SW 1271 (cell line): ENCODE measurements at regions not wholly inside any gene's neighbourhood (a gene's known extent, or its start where the extent isn't known, plus 50 kb on each side); places are given as distances from the start of the nearest gene placed in this dataset.
A peak's percentile ranks its signal among the peaks of the same experiment; 100 is the strongest.

Experiments used
- DNase-seq, 2 experiments: peaks; one replicate each; lab custom pipeline; 2025; lab: John Stamatoyannopoulos, UW

DNA sequence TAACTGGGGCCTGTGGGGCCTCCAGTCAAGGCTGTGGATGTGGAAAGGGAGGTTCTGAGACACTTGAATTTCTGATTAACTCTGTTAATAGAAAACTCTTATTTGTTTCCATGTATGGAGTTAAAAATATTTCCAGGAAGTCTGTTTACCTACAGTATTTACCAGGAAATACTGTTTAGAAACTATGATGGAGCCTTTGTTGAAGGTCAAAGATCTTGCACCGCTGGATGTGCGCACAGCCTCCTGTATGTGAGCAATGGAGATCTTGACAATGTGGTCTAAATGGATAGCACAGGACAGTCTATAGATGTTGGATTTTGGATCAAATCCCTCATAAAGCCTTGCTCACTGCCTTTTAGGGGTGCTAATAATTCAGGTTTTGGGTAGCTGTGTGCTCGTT is 268.4 kb downstream of the DLEU7 start:
- no peak for DNase-seq

GRCh38 chr13:50576156-50576555 is 267.3 kb downstream of the DLEU7 start:
- no peak for DNase-seq

DNA sequence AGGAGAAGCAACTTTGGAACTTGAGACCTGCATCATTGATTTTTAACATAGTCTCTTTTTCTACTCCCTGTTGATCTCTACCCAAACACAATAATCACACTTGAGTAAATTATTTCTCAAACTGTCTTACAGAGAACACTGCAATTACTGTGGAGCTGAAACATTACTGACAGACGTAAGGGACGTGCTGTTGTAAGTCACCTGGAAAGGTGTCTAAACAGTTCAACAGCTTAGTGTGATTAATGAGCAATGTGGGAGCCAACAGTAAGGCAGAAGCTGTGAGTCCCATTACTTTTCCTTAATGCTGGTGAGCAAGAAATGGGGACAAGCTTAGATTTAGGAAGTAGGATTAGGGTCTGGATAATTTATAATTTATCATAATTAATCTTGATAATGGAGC is 265.7 kb downstream of the DLEU7 start:
- no peak for DNase-seq

GRCh38 chr13:50580684-50581305 is 262.7 kb downstream of the DLEU7 start:
- DNase-seq: no peak

DNA sequence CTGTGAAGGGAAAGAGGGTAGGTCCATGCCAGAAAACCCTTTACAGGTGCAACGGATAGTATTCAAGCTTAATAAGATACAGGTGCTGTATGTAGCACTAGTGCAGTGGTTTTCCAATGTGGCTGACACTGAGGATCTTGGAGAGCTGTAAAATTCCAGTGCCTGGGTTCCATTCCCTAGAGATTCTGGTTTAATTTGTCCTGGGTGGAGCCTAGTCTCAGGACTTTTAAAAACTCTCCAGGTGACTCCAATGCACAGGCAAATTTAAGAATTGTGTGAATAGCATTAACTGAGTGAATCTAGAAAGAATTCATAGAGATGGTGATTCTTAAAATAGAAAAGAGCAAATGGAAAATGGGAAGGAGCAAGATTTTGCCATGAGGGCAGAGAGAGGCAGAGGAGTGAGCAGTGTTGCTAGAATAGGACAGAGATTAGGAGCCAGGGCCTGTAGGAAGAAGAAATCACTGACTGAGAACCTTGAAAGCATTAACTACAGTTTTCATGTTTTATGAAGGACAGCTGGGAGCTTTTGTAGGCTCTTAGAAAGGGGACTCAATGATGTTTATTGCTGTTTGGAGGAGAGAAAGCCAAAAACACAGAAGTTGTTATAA is 261.8 kb downstream of the DLEU7 start:
- no peak for DNase-seq

DNA sequence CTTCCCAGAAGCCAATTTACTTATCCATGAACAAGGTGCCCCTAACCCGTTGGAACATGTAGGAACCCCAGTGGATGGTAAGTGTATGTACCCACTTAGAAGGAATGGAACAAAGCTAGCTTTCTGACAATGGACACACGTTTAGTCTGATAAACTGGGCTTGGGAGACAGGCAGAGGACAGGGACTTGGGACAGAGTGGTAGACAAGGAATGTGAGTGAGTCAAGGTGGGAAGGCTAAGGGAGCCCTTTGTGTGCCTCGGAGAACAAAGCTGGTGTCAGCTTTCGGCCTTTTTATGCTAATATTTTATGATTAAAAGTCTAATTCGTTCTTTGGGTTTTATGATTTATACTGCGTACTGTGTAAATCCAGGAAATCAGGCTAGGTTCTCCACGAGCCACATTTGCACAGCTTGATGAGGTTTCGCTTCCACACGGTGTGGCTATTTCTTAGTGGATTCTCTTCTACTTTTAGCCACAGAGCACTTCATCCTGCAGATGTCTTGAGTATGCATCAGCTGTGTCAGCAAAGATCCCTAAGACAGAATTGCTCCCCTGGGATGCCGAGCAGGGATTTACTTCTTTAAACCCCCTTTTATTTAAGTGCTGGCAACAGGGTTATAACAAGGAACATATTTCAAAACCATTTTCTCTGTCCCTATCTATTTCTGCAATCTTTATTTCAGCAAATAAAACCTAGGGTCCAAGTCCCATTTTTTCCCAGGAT is 258.5 kb downstream of the DLEU7 start:
- DNase-seq: no peak

DNA sequence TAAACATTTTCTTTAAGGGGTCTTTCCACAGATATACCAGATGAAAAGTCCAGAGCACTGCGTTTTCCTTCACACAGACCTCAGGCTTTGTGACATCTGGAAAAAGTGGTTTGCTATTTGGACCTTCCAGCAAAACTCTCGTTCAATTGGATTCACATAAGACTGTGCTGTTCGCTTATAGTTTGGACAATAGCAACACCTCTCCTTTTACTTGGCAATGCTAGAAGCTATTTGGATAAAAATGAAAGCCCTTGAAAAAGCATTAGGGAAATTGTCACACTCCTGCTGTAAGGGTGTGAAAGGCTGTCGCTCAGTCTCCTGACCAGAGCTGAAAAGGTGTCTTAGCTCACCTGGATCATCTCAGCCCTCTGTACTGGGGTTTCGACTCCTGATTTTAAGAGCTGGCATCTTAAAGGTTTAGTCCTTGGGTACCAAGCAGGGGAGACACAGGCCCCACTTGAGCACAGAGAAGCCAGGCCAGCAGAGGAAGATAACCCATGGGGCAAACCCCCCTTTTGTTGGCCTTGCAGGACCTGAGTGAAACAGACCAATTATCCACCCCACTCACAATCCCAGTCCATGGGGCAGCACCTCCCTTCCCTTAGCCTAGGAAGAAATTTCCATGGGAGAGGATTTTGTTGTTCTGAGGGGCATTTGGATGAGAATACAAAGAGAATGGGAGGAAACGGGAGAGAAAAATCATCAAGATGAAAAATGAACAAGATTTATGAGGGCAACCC is 257.6 kb downstream of the DLEU7 start:
- DNase-seq: no peak

DNA sequence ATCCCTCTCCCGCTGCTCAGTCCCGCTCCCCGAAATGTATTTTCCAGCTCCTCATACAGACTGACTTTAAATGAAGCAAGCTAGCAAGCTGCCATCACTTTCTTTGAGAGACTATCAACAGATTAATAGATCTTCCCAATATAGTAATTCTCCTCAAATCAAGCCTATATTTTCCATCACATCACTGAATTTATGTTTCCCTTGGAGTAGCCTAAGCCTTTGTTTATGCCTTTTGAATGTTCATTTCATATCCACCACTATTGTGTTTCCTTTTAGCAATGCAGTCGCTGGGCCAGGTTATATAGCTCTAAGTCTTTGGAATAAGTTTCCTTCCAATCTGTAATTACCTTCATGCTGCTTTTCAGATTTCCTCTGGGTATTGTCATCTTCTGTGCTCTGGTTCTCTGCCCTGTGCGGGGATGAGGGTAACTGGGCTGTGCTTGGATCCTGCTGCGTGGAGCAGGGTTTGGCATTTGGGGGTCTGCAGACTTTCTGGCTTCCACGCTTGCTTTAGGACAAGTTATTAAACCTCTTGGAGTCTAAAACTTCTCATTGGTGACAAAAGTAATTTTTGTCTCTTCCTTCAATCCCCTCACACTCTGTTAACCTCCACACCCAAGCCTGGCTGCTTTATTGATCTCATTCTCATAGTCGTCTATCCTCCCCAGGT is 256.9 kb downstream of the DLEU7 start:
- no peak for DNase-seq

- DNase-seq: no peak
These were observed 256.4 kb downstream of the DLEU7 start for GRCh38 chr13:50587115-50587514.

DNA sequence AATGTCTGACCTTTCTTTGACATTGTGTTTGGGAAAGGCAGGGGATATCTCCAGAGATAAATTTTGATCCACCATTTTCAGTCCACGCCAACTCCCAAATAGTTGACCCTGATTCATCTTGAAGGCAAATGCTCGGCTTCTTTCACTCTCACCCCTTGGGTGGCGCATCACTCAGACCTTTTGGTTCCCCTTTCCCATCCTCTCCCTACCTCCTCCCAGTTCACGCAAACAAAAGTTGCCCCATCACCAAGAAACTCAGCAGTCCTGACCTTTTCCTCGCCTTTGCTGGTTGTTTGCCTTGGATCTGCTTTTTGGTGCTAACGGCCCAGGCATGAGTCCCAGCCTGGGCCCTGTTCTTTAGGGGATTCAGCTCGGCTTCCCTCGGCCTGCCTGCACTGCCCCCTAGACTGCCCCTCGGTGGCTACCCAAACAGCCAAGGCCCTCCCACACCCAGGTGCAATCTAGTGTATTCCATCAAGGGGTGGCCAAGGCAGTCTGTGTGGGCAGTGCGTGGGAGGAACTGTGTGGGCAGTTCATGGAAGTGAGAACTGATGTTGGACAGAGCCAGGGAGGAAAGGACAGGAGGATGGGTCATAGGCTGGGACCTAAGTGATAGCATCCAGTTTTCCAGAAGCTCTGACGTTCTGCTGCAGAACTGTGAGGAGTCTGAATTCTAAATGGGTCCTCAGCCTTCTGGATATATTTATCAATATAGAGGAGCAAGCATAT is 255.7 kb downstream of the DLEU7 start:
- no peak for DNase-seq

DNA sequence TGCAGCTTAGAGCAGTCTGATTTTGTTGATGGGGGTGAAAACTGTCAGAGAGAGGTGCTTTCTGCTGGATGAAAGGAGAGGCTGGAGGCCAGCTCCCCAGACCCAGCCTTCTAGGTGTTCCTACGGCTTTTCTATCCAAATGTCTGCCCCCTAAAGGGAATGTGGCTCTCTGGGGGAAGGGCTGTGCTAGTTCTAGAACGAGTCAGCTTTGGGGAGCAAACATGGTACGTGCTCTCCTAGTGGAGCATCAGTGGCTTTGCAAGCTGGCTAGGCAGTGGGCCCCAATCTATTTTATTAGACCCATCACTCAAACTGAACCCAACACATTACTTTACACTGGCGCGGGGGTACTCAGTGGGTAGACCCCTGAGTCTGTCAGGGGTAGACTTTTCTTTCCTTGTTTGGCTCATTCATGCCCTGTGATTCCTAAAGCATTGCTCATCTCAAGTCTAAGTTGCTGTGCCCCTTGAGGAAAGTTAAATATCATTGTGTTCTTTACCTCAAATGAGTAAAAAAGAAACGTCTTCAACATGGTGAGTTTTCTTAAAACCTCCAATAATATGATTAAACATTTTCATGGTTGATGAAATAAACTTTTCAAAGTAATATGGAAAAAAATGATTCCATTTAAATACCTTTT is 254.9 kb downstream of the DLEU7 start:
- no peak for DNase-seq

DNA sequence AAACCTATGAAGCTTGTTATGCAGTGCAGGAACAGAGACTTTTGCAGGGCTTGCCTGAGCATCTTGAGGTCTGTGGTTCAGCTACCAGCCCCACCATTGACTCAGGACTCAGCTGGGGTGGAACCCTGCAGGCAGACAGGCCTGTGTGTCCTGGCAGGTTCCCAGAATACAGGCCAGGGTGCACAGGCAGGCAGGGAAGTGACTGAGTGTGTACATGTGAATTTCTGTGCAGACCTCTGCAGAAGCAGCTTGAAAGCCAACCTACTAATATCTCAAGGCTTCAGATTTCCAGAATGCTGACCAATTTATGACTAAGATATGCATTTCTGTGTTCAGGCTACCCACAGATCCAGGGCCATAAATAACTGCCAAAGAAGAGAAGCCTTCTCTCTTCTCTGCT is 254.4 kb downstream of the DLEU7 start:
- no peak for DNase-seq

DNA sequence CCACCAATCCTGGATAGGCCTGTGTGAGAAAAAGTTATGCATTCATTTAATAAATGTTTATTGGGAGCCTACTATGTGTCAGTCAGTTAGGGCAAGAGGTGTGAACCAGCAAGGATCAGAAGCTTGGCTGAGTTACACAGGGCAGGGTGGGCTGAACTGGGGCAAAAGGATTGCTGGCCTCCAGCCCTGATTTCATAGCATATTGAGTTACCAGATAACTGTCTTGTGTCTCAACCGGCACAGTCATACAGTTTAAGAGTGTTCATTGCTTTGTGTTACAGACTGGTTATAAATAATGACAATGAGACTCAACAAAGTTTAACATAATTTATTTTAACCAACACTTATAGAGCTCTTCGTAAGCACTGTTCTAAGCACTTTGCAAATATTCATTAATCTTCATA is 253.8 kb downstream of the DLEU7 start:
- peak in 1 of 2 experiments; percentile 7 for DNase-seq

DNA sequence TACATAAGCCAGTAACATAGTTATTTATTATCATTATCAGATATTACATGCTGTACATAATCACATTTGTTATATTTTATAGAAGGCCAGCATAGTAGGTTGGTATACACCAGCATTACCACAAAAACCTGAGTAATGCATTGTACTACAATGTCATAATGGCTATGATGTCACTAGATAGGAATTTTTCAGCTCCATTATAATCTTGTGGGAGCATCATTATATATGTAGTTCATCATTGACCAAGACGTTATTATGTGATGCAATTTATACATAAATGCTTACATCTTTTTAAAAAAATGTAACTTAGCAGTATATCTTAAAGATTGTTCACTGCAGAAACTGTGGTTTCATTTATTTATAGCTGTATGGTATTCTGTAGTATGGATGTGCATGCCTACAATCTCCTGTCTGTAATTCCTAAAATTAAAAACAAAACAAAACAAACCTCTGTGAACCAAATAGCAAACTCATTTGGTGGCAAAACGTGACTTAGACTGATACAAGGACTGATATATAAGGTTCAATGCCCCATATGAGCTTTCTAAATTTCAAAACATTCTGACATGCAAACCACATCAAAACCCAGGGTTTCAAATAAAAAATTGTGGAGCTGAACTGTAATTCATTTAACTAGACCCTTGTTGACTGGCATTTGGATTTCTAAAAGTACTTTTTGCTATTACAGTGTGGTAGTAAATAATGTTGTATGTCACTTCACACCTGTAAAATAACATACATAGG is 250.9 kb downstream of the DLEU7 start:
- DNase-seq: peak in 1 of 2 experiments; percentile 2

- DNase-seq: no peak
These were observed 250.3 kb downstream of the DLEU7 start for GRCh38 chr13:50593207-50593606.

- DNase-seq: no peak
These were observed 249.0 kb downstream of the DLEU7 start for GRCh38 chr13:50594276-50595051.

DNA sequence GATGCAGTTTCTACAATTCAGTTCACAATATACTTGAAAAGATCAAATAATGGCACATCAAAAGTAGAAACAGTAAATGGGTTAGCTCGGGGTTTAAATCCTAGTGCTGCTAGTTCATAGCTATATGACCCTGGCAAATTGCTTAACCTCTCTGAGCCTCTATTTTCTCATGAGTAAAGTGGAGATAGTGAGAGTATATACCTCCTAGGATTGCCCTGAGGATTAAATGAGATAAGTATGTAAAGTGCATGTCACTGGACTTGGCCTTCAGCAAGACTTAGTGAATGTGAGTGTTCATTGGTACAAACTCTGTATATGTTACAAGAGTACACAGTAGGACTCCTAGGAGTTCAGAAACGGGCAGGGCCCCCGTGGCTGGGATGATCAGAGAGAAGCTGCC is 248.3 kb downstream of the DLEU7 start:
- no peak for DNase-seq

- no peak for DNase-seq
These were observed 247.3 kb downstream of the DLEU7 start for GRCh38 chr13:50596156-50596555.

- DNase-seq: no peak
These were observed 246.7 kb downstream of the DLEU7 start for GRCh38 chr13:50596776-50597203.
